DMS153 treated with DMSO at 0.1 percent for 48 hours (cell line): ENCODE measurements at regions not wholly inside any gene's neighbourhood (a gene's known extent, or its start where the extent isn't known, plus 50 kb on each side); places are given as distances from the start of the nearest gene placed in this dataset.

Experiments used
- DNase-seq: peaks from one replicate; lab custom pipeline; 2025; ENCODE audit not compliant: unreplicated experiment; lab: John Stamatoyannopoulos, UW

DNA sequence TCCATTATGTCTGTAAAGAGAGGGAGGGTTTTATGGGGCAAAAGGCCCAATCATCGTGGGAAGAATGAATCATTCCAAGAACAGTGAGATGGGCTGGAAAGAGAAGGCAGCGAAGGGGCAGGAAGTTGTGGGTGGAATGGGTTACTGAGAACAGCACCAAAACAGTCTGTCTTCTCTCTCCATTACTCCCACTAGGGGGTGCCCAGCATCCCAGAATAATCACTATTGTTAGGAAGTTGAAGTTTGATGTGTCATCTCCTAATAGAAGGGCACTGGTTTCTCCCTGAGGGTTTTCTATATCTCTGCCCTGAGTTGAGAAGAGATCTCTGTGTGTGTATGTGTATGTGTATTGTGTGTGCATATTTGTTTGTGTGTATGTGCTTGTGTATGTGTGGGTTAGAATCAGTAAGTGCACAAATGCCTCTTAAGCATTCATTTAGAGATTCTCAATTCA, 76.6 kb upstream of the MAP4K3 start:
- DNase-seq = peak; percentile 35

DNA sequence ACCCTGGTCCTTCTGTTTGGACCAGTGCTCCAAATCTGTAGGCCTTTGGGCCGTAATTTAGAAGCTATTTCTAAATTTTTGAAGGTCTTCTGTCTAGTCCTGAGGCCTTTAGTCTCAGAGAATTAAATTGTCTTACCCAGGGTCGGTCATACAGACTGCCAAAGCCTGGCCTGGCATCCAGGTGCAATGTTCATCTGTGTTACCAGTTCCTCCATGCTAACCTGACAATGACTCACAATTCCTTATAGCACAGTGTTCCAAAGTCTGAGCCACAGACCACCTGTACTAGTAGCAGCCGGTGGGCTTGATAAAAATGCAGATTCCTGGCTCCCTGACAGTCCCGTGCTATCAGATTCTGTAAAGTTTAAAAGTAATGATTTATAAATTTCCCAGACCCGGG, 77.7 kb upstream of the MAP4K3 start:
- no peak for DNase-seq

DNA sequence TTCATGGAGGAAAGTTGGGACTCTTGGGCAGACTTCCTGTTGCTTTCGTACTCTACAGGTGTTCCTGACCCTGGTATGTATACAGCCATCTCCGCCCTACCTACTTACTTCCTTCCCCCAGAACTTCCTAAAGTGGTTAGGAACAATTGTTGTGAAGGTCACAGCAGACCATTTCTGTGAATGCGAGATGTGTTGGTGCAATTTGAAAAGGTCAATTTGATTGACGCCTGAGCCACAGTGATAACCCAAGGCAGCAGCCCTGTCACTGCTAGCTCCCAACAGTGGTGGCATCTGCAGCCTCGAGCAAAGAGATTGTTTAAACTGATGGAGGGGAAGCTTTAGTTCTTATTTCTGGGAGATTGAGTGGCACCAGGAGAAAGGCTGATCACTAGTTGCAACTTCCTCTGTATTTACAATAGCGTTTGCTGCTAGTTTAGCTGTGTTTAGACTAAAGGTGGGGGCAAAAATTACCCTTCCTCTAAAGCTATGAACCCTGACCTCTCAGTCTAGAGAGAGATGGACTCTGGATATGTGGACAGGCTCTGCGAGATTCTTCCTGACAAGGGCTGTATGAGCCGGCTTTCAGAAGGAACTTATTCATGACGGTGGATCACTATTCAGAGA, 78.3 kb upstream of the MAP4K3 start:
- DNase-seq = no peak

DNA sequence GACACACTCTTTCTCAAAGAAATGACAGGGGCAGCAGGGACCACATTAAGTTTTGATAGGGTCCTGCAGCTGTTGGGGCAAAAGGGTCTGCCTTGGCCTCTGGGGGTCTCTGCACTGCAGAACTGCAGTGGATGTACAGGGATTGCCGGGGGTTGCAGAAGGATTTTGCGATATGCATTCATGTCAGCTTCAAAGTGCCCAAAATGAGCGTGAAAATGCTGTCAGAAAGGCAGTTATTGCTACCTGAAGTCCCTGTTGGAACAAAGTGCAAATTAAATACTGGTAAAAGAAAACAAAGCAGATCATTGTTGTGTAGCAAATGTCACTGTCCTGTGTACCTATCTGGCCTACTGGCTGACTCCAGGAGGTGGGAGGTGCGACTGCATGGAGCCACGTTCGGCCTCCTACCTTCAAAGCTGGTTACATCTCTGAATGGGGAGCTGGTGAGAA, 78.8 kb upstream of the MAP4K3 start:
- no peak for DNase-seq

DNA sequence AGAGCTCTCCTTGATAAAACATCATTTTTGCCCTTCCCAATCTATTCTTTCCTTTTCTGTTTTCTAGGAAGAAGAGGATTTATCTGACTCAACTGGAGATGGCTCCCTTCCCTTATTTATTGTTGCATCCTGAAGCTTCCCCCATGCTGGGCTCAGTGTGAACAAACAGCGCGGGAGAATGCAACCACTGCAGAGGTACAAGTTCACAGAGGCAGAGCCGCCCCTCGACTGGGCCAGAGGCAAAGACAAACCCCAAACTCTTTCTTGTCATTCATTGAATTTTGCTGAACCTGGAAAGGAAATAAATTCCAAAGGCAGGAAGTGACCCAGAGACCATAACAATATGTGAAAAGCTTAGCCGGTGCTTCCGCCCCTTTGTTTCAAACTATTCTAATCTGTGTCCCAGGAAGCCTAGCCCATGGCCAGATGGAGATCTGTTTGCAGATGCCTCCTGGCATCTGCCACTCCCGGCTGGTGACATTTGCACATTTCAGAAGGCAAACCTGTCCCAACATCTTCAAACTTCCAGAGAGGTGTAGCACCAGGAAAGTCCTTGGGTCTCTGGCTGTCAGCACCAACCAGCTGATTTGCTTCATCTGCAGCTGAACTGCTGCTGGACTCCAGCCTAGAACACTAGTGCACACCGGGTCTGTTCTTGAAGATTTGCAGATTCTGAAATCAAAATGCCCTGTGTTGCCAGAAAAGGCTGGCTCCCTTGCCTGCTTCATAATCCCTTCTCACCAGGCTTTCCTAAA, 79.4 kb upstream of the MAP4K3 start:
- DNase-seq = no peak

DNA sequence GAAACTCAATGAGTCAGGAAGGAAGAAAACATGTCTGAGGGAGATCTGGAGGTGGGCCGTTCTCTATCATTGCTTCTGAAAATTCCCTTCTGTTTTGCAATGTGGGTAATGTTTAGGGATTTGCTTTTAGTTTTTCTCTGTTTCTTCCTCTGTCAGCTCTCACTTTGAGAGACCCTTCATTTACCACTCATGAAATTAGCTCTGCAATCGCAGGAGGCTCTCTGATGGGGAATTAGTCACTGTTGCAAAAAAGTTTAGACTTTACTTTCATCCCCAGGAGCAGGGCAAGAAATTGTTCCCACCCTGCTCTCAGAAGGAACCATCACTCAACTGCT, 80.0 kb upstream of the MAP4K3 start:
- no peak for DNase-seq

DNA sequence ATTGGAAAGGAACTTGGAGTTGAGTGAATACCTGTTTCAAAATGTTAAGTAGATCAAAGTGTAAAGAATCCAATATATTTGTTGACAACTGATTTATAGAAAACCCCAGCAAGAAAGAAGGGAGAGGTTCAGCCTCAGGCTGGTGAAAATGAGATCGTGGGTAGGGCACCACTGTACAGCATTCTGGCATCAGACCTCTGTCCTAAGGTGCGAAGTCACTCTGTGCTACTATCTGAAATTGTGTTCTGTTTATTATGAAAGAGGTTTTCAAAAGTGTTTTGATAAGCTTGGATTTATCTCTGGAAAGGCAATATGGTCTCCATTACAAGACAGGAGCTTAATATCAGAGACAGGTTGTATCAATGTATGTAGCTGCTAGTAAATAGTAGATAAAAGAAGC, 80.5 kb upstream of the MAP4K3 start:
- no peak for DNase-seq

DNA sequence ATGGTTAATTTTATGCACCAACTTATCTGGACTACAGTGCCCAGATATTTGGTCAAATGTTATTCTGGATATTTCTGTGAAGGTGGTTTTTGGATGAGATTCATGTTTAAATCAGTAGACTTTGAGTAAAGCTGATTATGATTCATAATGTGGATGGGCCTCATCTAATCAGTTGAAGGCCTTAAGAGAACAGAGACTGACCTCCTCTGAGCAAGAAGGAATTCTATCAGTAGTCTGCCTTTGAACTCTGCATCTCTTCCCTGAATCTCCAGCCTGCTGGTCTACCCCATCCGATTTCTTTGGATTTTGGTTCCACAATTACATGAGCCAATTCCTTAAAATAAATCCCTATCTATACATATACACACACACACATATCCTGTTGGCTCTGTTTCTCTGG, 82.8 kb upstream of the MAP4K3 start:
- no peak for DNase-seq

DNA sequence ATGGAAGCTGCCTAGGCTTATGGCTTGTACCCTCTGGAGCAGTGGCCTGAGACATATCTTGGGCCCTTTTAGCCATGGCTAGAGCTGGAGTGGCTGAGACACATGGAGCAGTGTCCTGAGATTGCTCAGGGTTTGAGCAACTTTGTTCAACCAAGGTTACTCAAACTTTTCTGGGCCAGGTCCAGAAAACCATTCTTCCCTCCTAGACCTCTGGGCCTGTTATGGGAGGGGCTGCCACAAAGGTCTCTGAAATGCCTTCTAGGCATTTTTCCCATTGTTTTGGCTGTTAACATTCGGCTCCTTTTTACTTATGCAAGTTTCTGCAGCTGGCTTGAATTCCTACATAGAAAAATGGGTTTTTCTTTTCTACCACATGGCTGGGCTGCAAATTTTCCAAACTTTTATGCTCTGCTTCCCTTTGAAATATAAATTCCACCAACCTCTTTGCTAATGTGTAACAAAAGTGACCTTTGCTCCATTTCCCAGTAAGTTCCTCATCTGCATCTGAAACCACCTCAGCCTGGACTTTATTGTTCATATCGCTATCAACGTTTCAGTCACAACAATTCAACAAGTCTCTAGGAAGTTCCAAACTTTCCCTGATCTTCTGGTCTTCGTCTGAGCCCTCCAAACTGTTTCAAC, 84.9 kb upstream of the MAP4K3 start:
- DNase-seq = no peak

DNA sequence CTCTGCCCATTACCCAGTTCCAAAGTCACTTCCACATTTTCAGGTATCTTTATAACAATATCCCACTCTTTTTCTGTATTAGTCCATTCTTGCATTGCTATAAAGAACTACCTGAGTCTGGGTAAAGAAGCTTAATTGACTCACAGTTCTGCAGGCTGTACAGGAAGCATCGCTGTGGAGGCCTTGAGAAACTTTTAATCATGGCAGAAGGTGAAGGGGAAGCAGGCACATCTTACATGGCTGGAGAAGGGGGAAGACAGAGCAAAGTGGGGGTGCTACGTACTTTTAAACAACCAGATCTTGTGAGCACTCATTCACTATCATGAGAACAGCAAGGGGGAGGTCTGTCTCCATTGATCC, 85.4 kb upstream of the MAP4K3 start:
- no peak for DNase-seq

DNA sequence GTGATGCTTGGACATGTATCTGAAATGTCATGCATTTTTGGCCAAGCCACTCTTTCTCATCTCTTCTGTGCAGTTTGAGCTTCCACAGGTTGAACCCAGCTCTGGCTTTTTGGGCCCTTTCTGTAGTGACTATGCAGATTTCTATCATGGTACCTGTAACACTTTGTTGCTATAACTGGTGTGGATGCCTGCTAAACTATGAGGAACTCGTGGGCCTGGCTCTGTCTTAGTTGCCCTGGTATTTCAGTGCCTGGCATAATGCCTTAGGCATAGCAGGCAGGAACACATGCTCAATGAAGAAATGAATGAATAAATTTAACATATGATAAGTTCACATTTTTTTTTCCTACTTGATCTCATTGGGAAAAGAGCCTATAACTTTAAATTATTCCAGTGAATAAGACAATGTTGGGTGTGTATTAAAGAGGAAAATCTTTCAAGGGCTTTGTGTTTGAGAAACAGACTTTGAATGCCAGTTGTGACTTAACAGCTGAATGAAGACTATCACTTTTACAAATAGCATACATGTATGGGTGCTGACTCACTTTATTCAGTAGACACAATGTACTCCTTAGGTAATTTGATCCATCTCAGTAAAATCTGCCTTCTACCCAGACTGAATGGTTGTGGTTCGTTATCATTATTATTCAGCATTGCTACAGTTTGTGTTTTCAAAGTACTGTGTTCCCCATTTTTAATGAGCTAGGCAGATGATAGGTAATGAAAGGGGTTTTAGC, 86.4 kb upstream of the MAP4K3 start:
- no peak for DNase-seq

DNA sequence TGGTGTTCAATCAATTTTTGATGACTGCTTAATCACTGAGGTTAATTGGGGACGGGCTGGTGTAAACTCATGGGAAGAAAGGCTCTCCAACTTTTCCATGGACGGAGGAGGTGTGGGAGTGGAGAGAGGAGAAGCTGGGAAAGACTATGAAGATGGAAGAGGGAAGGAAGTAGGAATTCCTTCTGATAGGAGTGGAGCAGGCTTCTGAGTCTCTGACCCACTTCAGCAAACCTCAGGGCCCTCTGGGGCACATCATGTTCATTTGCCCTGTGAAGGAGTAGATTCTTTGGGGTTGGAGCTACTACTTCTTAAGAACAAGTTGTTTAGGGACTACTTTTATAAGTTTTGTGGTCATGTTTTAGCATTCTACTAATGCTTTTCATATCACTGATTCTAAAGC, 87.0 kb upstream of the MAP4K3 start:
- DNase-seq = no peak

DNA sequence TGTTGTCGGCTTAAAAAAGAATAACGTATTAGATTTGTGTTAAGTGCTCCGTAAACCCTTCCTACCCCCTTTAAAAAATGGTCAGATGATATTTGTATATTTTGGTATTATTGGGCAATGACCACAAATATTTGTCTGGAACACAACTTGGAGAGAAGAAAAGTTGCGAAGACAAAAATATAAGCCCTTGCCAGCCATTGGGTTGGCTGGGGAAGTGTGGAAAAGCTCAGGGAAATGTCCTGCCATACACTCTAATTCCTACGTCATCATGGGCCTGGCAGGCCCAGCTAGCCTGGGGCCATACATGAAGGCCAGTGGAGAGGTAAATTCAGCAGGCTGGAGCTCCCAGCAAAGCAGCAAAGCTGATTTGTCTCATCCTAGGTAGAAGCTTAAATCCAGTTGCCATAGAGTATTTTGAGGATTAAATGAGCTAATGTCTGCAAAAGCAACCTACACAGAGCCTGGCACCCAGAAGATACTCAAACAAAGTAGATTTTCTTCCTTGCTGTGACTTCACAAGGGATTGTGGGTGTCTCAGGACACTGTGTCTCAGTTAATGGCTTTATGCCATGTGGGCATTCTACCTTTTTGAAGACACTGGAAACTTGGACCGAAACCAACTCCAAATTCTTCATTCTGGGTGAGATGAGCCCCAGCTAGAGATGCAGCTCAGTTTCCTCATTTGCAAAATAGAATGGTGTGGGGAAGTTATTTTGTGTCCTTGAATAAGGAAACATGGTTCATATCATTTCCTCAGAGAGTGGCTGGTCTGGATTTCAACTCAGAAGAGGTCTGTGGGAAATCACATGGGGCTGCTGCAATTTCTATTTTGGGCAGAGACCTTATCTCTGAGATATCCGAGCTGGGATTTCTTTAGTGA, 87.9 kb upstream of the MAP4K3 start:
- DNase-seq = no peak

DNA sequence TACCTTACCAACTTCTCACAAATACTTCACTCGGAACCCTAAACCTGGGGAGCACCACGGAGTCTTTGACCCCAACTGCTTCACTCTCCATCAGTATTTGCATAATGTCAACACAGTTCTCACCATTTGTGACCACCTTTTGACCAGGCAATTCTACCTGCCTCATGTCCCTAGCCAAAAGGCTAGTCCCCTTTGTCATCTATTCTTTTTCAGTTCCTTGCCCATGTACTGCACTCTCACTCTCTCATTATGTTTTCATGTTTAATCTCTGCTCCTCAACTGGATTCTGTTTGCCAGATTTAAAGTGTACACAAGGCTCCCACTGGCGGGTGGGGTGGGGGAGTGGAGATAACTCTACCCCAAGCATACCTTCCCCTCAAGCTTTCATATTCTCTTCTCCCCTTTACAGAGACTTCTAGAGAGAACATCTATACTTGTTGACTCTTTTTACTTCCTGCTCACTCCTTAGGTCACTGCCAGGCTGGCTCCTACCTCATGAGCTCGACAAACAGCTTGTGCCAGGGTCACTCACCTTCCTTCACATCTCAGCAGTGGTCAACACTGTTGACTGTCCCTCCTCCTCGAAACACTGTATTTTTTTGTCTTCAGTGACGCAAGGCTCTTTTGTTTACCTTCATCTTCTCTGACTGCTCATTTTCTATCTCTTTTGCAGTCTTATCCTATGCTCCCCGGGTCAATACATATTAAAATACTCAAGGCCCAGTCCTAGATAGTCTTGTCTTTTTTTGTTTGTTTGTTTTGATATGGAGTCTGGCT, 88.7 kb upstream of the MAP4K3 start:
- no peak for DNase-seq

DNA sequence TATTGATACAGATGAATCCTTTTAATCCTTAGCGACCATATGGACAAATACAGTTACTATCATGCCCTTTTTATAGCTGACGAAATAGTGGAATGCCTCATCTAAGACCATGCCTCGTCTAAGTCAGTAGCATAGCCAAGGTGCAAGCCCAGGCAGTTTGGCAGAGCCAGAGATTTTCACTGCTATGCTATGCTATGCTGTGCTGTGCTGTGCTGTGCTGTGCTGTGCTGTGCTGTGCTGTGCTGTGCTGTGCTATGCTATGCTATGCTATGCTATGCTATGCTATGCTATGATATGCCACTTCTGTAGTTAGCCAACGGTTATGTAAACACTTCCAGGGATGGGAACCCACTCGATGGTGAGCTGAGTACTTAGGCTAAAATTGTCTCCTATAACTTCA, 91.6 kb upstream of the MAP4K3 start:
- DNase-seq = no peak

DNA sequence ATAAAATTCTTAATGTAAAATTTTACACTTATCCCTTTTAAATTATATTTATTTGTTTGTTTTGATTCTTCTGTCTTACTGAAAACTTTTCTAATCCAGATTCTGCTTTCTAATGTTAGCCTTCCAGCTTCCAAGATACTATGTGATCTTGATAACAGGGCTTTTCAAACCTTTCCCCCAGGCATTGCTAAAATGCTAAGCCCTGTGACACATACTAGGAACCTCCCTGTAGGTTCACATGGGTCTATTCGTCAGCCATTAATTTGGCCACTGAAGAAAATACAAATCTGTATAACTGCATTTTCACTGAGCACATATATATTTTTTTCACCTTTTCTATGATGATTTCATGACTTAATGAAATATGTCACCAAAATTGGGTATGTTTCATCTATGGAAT, 92.8 kb upstream of the MAP4K3 start:
- DNase-seq = no peak

DNA sequence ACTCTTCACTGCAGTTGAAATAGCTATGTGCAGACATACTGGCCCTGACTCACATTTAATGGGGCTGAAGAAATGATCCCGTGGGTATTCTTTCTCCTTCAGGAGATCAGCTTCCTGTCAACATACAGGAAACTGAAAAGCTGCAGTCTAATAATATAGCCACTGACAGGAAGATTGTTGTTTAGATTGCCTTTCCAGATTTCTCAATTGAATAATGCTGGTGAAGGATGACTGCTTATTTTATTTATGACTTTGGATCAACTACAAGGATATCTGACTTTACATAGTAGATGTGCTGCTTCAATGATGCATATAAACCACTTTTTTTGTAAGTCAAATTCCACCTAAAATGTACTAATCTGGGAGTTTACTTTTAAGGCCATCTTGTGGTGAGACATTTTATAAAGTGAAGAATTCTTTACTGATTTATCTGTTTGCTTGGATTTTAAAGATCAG, 93.4 kb upstream of the MAP4K3 start:
- DNase-seq = no peak

DNA sequence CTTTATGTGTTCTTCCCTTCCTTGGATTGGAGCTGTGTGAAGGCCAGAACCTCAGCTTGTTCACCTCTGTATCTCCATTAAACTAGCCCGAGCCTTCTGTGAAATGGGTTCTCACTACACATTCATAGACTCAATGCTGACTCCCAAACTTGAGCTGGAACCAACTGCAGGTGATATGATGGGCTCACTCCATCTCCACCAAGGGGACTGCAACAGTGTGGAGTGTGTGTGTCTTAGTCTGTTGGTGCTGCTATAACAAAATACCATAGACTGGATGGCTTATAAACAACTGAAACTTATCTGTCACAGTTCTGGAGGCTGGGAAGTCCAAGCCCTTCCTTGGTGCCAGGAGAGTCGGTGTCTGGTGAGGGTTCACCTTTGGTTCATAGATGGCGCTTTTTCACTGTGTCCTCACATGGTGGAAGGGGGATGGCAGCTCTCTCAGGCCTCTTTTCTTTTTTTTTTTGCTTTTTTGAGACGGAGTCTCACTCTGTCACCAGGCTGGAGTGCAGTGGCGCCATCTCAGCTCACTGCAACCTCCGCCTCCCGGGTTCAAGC, 94.2 kb upstream of the MAP4K3 start:
- DNase-seq = no peak

DNA sequence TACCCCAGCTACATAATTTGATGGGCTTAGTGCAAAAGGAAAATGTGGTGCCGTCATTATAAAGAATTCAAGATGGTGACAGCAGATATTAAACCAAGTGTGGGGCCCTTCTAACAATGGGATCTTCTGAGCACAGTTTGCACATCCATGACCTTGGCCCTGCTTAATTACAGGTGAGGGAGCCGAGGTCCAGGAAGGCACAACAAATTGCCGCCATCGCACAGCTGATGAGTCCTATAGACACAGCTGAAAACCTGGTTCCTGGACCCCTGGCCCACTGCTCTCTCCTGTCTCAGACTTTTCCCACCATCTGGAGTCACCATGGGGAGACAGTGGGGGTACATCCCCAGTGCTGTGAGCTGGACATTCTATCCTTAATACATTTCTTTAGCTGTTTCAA, 95.8 kb upstream of the MAP4K3 start:
- no peak for DNase-seq
